H1 (cell line): ENCODE measurements at regions not wholly inside any gene's neighbourhood (a gene's known extent, or its start where the extent isn't known, plus 50 kb on each side); places are given as distances from the start of the nearest gene placed in this dataset.

ENCODE experiments used
- CHD7 ChIP-seq: fragments of 300-600 bp; sonication (generic); IDR thresholded peaks from 2 replicates; pipeline ENCODE4 v1.7.1; 2012; ENCODE audit warnings: low read length, moderate library complexity, mild to moderate bottlenecking, inconsistent platforms; ENCODE audit not compliant: insufficient replicate concordance
- CTBP2 ChIP-seq: IDR thresholded peaks from 2 replicates; pipeline ENCODE4 v1.7.0; 2011; ENCODE audit warnings: borderline replicate concordance, mild to moderate bottlenecking, moderate library complexity, mixed read lengths, low read length; ENCODE audit not compliant: insufficient read depth, insufficient read length
- CTCF ChIP-seq, 3 experiments: IDR thresholded peaks; 1 replicate in 2 of 3; 2 replicates in 1 of 3; pipeline versions ENCODE4 v1.5.1 to v1.6.1; 2011; ENCODE audit warnings: low read length in 3 of 3, mild to moderate bottlenecking in 3 of 3, inconsistent platforms in 2 of 3, low read depth in 1 of 3, moderate library complexity in 1 of 3; ENCODE audit not compliant: insufficient read depth in 1 of 3; ENCODE audit errors: control extremely low read depth in 1 of 3
- KDM5A ChIP-seq: fragments of 200-600 bp; IDR thresholded peaks from 2 replicates; pipeline ENCODE4 v1.7.1; 2012; ENCODE audit warnings: mild to moderate bottlenecking, low read length, inconsistent platforms, mixed read lengths
- MAX ChIP-seq: IDR thresholded peaks from 2 replicates; pipeline ENCODE4 v1.6.1; 2012; ENCODE audit warnings: inconsistent platforms
- SIN3A ChIP-seq, 2 experiments: IDR thresholded peaks in 1 of 2; conservative IDR thresholded peaks in 1 of 2; 2 replicates each; pipeline ENCODE4 v1.6.1; 2011 to 2012; ENCODE audit warnings: low read length in 2 of 2, improper control_type of control experiment in 1 of 2, low read depth in 1 of 2, mild to moderate bottlenecking in 1 of 2
- TBP ChIP-seq: IDR thresholded peaks from 2 replicates; pipeline ENCODE4 v1.6.1; 2011; ENCODE audit warnings: low read depth, low read length, improper control_type of control experiment

- TF ChIP-seq CTCF (IDR thresholded peaks at IDR 0.05; ENCODE audit: control extremely low read depth in 1 of 3, insufficient read depth in 1 of 3, low read depth in 1 of 3, low read length in 3 of 3) (no peak), KDM5A (no peak), SIN3A (conservative IDR thresholded peaks at IDR 0.05 in 1 of 2, IDR thresholded peaks at IDR 0.05 in 1 of 2; ENCODE audit: low read depth in 1 of 2, low read length in 2 of 2) (no peak), CHD7 (no peak), TBP (no peak), MAX (no peak), CTBP2 (no peak)
- TF ChIP-seq, all 59 proteins: peak for 0
Measured at GRCh38 chr9:108582726-108583125, 273.1 kb downstream of the ACTL7B start (continued).
